Fibroblast of villous mesenchyme (primary cell): ENCODE measurements at regions not wholly inside any gene's neighbourhood (a gene's known extent, or its start where the extent isn't known, plus 50 kb on each side); places are given as distances from the start of the nearest gene placed in this dataset.

Experiments used
- DNase-seq: peaks from one replicate; pipeline ENCODE4 v3.0.0-alpha.2; 2010; ENCODE audit warnings: low read depth
- H3K4me3 ChIP-seq: 2 replicates; pipeline ENCODE4 v1.5.1; 2011; ENCODE audit warnings: low read depth, mild to moderate bottlenecking, low read length
- TF ChIP-seq, protein P1 (sequence below): IDR thresholded peaks from 2 replicates; pipeline ENCODE4 v1.5.1; 2012; ENCODE audit warnings: low read depth, mild to moderate bottlenecking, low read length; ENCODE audit not compliant: insufficient read depth

DNA sequence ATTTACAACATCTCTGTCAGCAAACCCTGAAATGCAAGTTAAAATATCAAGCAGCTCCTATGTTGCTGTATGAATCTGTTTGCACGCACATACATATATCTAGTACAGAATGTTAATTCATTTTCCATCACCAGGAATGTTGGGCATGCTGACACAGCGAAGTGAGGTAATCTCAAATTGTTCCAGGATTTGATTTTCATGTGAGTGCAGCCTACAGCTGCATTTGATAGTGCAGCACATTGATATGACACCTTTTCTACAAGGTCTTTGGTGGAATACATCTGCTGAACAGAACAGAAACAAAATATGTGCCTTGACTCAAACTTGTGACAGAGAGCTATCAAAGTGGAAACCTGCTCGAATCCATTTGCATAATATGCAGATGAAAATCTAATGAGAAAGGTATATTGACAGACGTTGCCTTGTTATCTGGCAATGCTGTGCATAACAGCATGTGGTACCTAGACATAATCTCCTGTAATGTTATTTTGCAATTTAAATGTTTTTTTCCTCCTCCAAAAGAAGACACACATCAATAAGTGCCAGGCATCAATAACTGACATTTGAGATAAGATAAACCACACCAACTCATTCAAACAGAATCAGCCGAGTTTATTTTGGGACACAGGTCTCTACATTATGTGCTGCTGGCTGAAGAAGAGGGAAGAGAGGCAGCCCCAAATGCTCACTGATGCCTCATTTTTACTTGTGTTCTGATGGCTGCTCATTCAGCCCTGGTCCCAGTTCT is 512.2 kb downstream of the ZNF608 start:
- no peak overlapping the region for H3K4me3 ChIP-seq
- no peak for DNase-seq
- TF ChIP-seq, protein P1, sequence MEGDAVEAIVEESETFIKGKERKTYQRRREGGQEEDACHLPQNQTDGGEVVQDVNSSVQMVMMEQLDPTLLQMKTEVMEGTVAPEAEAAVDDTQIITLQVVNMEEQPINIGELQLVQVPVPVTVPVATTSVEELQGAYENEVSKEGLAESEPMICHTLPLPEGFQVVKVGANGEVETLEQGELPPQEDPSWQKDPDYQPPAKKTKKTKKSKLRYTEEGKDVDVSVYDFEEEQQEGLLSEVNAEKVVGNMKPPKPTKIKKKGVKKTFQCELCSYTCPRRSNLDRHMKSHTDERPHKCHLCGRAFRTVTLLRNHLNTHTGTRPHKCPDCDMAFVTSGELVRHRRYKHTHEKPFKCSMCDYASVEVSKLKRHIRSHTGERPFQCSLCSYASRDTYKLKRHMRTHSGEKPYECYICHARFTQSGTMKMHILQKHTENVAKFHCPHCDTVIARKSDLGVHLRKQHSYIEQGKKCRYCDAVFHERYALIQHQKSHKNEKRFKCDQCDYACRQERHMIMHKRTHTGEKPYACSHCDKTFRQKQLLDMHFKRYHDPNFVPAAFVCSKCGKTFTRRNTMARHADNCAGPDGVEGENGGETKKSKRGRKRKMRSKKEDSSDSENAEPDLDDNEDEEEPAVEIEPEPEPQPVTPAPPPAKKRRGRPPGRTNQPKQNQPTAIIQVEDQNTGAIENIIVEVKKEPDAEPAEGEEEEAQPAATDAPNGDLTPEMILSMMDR: no peak

DNA sequence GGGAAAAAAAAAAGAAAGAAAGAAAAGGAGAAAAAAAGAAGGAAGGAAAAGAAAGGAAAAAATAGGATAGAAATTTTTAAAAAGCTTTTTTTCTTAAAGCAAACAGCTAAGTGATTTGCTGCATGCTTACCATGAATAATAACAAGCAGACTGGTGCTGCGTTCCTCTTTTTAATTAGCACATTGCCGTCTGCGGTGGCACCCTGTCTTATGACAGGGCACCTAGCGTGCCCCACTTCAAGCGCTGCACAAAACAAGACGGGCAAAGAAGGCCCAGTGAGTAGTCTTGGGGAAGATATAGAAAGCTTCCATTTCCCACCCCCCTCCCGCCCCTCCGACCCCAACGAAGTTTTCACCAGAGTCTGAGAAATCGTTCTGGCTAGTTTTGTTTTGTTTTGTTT is 513.9 kb downstream of the ZNF608 start:
- no peak for DNase-seq
- no peak overlapping the region for H3K4me3 ChIP-seq
- TF ChIP-seq, protein P1: no peak

DNA sequence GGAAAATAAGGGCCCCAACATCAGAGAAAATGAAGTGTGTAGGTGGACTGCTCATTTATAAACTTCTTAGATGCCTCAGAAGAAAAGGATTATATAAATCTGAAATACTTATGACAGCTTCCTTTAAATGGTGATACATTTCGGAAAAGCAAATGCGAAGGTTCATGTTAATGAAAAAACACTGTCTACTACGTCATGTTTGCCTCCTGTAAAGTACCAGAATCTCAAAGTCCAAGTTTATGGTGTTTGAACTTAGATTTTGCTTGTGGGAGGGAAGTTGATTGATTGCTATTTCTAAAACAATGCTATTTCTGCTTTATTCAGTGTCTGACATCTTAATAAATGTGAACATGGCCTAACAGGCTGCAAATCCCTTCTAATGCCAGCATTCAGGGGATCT is 514.6 kb downstream of the ZNF608 start:
- no peak overlapping the region for H3K4me3 ChIP-seq
- TF ChIP-seq, protein P1: no peak
- DNase-seq: no peak

DNA sequence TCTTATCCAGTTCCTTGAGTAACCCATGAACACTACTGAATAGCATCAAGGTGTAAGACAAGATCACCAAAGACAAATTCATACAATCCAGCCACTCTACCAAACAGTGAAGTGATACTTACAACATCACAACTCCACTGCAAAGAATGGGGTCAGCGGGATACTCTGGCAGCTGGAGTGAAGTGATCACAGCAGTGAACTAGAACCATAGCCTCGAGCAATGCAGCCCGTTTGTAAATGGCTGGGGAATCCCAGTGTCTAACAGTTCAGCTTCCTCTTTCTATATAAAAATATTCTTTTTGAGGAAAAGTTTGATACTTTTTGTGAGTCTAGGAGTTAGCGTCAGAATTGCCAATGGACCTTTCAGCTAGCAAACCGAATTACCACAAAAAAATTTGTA is 515.2 kb downstream of the ZNF608 start:
- H3K4me3 ChIP-seq: no peak overlapping the region
- TF ChIP-seq, protein P1: no peak
- DNase-seq: no peak

DNA sequence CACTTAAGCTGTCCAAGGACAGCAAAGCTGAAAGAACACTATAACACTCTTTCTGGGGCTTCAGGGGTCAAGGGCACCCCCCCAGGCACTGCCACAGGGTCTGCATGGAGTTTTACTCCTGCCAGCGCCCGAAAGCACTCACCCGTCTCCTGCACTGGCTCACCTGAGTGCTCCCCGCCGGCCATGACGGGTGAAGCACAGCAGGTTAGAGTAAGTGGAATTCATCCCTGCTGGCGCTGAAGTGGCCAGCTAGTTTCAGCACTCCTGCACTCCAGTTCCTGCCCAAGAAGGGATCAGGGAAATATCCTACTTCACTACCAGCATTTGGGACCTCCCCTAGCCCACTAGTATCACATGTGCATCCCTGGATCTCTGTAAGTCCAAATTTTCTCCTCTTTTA is 516.0 kb downstream of the ZNF608 start:
- TF ChIP-seq, protein P1: no peak
- DNase-seq: no peak
- H3K4me3 ChIP-seq: no peak overlapping the region

DNA sequence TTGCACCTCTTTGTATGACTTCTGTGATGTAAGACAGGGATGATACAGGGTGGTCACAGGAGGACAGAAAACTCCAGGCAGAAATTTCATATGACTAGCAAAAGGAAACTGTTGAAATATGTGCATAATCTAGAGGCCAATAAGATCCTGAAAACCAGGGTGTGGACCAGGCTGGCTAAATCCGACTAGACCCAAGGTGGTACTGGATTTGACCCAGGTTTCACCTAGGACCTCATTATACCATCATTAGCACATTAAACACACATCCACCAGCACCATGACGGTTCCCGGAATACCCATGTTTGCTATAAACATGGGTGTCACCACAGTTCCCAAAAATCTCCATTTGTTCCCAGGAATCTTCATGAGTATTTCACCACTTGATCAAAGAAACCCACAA is 517.1 kb downstream of the ZNF608 start:
- TF ChIP-seq, protein P1: no peak
- DNase-seq: no peak
- H3K4me3 ChIP-seq: no peak overlapping the region

DNA sequence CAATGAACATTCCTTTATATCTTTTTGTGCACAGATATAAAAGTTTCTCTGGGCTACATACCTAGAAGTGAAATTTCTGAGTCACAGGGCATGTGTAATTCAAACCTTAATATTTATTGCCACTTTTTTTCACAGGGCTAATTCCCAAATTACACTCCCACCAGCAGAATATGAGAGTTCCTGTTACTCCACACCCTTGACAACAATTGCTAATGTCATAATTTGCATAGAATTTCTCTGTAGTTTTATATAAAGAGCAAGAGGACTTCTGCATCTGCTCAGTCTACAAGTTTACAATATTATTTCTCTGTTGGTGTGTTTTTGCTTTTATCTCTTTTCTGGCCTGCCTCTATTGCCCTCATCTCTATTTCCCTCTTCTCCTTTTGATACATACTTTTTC is 518.5 kb downstream of the ZNF608 start:
- TF ChIP-seq, protein P1: no peak
- DNase-seq: no peak

More for the DNA sequence above, 518.5 kb downstream of the ZNF608 start:
- no peak overlapping the region for H3K4me3 ChIP-seq
